ENCODE measurements at regions not wholly inside any gene's neighbourhood (a gene's known extent, or its start where the extent isn't known, plus 50 kb on each side); places are given as distances from the start of the nearest gene placed in this dataset.
A peak's percentile ranks its signal among the peaks of the same experiment; 100 is the strongest.

DNA sequence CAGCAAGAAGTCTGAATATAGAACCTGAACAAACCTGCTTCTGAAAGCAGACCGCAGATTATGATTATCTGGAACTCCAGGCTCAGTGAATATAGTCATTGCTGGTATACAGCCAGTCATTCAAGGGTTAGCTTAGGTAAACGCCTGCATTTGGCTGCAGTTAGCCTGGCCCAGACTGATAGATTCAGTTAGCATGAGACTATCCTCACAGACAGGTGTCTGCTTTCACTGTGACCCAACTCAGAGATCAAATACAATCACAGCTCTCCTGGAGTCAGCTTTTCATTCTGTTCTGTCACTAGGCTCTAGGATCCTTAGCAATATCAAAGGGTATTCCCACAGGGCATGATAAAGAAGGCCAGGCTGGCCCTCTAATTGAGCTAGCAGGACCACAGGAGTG is 138.6 kb upstream of the PLCXD3 start:
- Histone ChIP-seq H3K36me3 (ENCODE audit: insufficient read depth, low read length) (no peaks in the 10 kb centered on the region), H3K9me3 (ENCODE audit: low read length) (no peaks in the 10 kb centered on the region), H2AFZ (ENCODE audit: low read length) (no peak overlapping the region), H3K4me1 (ENCODE audit: insufficient read depth, low read length, poor library complexity, severe bottlenecking) (no peaks in the 10 kb centered on the region), H3K4me3 (ENCODE audit: low read depth, low read length, poor library complexity, severe bottlenecking) (no peak overlapping the region), H3K9me2 (ENCODE audit: insufficient read depth, low read length) (no peaks in the 10 kb centered on the region; the same call in 1 of the 2 replicates), H3K4me2 (ENCODE audit: low read length) (no peak overlapping the region), H3K79me2 (ENCODE audit: insufficient read depth, low read depth, low read length) (no peaks in the 10 kb centered on the region), H3K27ac (ENCODE audit: low read depth, low read length, poor library complexity, severe bottlenecking) (no peak overlapping the region), H4K20me1 (ENCODE audit: insufficient read depth, low read length) (no peaks in the 10 kb centered on the region)
- ChIA-PET CTCF (ENCODE audit: unreplicated experiment) (no interaction called here), POLR2A (no interaction called here)
- BruUV-seq (replicated peaks), result no TSS peak
- TF ChIP-seq CTCF (conservative IDR thresholded peaks at IDR 0.05; ENCODE audit: low read length), result no peak
- TF ChIP-seq EZH2phosphoT487 (IDR thresholded peaks at IDR 0.05; ENCODE audit: borderline replicate concordance, low read depth, low read length), result no peak
- DNase-seq (ENCODE audit: low spot score), result no peak
- intact Hi-C loops (cut with micrococcal nuclease; ENCODE audit: unreplicated experiment), result no loop called here

GRCh38 chr5:41641621-41642020 is 131.2 kb upstream of the PLCXD3 start:
- TF ChIP-seq CTCF (conservative IDR thresholded peaks at IDR 0.05; ENCODE audit: low read length) (peak; percentile 54), EZH2phosphoT487 (IDR thresholded peaks at IDR 0.05; ENCODE audit: borderline replicate concordance, low read depth, low read length) (no peak)
- no peak overlapping the region for H3K4me2 ChIP-seq (ENCODE audit: low read length)
- no peaks in the 10 kb centered on the region for H3K79me2 ChIP-seq (ENCODE audit: insufficient read depth, low read depth, low read length)
- no peak overlapping the region for H2AFZ ChIP-seq (ENCODE audit: low read length)
- H3K9me3 ChIP-seq (ENCODE audit: low read length), result no peaks in the 10 kb centered on the region
- BruUV-seq (replicated peaks), result no TSS peak
- no peaks in the 10 kb centered on the region for H3K9me2 ChIP-seq (ENCODE audit: insufficient read depth, low read length)
- intact Hi-C loops (cut with micrococcal nuclease; ENCODE audit: unreplicated experiment), result no loop called here
- no peaks in the 10 kb centered on the region for H3K4me1 ChIP-seq (ENCODE audit: insufficient read depth, low read length, poor library complexity, severe bottlenecking)
- H3K4me3 ChIP-seq (ENCODE audit: low read depth, low read length, poor library complexity, severe bottlenecking), result no peak overlapping the region
- ChIA-PET POLR2A (no interaction called here), CTCF (ENCODE audit: unreplicated experiment) (interaction anchor here (0.6 kb wide), 1 partner anchor 338 kb away, joined by 3 read pairs; no protein-coding TSS in a partner anchor)
- no peak for DNase-seq (ENCODE audit: low spot score)
- H3K27ac ChIP-seq (ENCODE audit: low read depth, low read length, poor library complexity, severe bottlenecking), result no peak overlapping the region
- no peaks in the 10 kb centered on the region for H3K36me3 ChIP-seq (ENCODE audit: insufficient read depth, low read length)
- H4K20me1 ChIP-seq (ENCODE audit: insufficient read depth, low read length), result no peaks in the 10 kb centered on the region

DNA sequence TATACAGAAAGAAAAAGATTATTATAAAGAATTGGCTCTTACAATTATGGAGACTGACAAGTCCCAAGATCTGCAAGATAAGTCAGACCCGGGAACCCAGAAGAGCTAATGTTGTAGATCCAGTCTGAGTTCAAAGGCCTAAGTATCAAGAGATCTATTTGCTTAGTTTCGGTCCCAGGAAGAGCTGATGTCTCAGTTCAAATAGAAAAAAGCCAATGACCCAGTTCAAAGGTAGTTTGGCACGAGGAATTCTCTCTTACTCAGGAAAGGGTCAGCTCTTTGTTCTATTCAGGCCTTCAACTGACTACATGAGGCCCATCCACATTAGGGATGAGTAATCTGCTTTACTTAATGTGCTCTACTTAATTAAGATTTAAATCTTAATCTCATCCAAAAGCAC is 128.3 kb upstream of the PLCXD3 start:
- H3K79me2 ChIP-seq (ENCODE audit: insufficient read depth, low read depth, low read length), result no peaks in the 10 kb centered on the region
- no peaks in the 10 kb centered on the region for H3K36me3 ChIP-seq (ENCODE audit: insufficient read depth, low read length)
- POLR2A ChIA-PET, result interaction anchor here (1.3 kb wide), 1 partner anchor 11 kb away, joined by 4 read pairs; no protein-coding TSS in a partner anchor
- TF ChIP-seq EZH2phosphoT487 (IDR thresholded peaks at IDR 0.05; ENCODE audit: borderline replicate concordance, low read depth, low read length) (no peak), CTCF (conservative IDR thresholded peaks at IDR 0.05; ENCODE audit: low read length) (no peak)
- CTCF ChIA-PET (ENCODE audit: unreplicated experiment), result no interaction called here
- H3K27ac ChIP-seq (ENCODE audit: low read depth, low read length, poor library complexity, severe bottlenecking), result no peak overlapping the region
- BruUV-seq (replicated peaks), result no TSS peak
- no peaks in the 10 kb centered on the region for H4K20me1 ChIP-seq (ENCODE audit: insufficient read depth, low read length)
- H3K4me2 ChIP-seq (ENCODE audit: low read length), result no peak overlapping the region
- H3K9me2 ChIP-seq (ENCODE audit: insufficient read depth, low read length), result no peaks in the 10 kb centered on the region
- H3K9me3 ChIP-seq (ENCODE audit: low read length), result no peaks in the 10 kb centered on the region
- H3K4me1 ChIP-seq (ENCODE audit: insufficient read depth, low read length, poor library complexity, severe bottlenecking), result no peaks in the 10 kb centered on the region
- H2AFZ ChIP-seq (ENCODE audit: low read length), result no peak overlapping the region
- intact Hi-C loops (cut with micrococcal nuclease; ENCODE audit: unreplicated experiment), result no loop called here
- H3K4me3 ChIP-seq (ENCODE audit: low read depth, low read length, poor library complexity, severe bottlenecking), result no peak overlapping the region
- no peak for DNase-seq (ENCODE audit: low spot score)
